ENCODE measurements at regions not wholly inside any gene's neighbourhood (a gene's known extent, or its start where the extent isn't known, plus 50 kb on each side); places are given as distances from the start of the nearest gene placed in this dataset.

DNA sequence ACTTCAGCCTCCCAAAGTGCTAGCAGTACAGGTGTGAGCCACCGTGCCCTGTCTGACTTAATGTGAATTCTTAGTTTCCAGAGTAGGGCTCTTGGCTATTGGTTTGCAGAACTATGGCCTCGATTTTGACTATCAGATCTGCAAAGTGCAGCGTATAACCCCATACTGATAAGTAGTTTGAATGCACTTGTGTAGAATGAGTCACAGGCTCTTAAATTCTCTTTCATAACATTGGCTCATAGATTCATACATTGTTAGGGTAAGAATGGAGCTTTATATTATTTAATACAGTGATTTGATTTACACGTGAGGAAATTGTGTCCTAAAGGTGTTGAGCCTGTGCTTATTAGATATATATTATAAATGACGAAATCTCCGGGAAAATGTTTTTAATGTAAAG, 109.9 kb downstream of the ZPLD1 start:
- TF ChIP-seq, protein P1, sequence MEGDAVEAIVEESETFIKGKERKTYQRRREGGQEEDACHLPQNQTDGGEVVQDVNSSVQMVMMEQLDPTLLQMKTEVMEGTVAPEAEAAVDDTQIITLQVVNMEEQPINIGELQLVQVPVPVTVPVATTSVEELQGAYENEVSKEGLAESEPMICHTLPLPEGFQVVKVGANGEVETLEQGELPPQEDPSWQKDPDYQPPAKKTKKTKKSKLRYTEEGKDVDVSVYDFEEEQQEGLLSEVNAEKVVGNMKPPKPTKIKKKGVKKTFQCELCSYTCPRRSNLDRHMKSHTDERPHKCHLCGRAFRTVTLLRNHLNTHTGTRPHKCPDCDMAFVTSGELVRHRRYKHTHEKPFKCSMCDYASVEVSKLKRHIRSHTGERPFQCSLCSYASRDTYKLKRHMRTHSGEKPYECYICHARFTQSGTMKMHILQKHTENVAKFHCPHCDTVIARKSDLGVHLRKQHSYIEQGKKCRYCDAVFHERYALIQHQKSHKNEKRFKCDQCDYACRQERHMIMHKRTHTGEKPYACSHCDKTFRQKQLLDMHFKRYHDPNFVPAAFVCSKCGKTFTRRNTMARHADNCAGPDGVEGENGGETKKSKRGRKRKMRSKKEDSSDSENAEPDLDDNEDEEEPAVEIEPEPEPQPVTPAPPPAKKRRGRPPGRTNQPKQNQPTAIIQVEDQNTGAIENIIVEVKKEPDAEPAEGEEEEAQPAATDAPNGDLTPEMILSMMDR (IDR thresholded peaks at IDR 0.05) = no peak
- TF ChIP-seq POLR2A (IDR thresholded peaks at IDR 0.05) = no peak
